Activated T-cell treated with anti-CD3 and anti-CD28 coated beads, Interleukin-2, amount 50 U/mL, for 24 hours (primary cell): ENCODE measurements at regions not wholly inside any gene's neighbourhood (a gene's known extent, or its start where the extent isn't known, plus 50 kb on each side); places are given as distances from the start of the nearest gene placed in this dataset.

Experiments
- DNase-seq: peaks from one replicate; pipeline ENCODE4 v3.0.0-alpha.2; 2020
- H3K27ac Mint-ChIP-seq: 2 replicates; pipeline ENCODE4 v1.8.0; 2020; ENCODE audit warnings: mild to moderate bottlenecking, mixed read lengths
- H3K27me3 Mint-ChIP-seq: 2 replicates; pipeline ENCODE4 v1.8.0; 2020; ENCODE audit warnings: mixed read lengths
- H3K36me3 Mint-ChIP-seq: 2 replicates; pipeline ENCODE4 v1.8.0; 2020; ENCODE audit warnings: low read depth, mixed read lengths
- H3K4me1 Mint-ChIP-seq: 2 replicates; pipeline ENCODE4 v1.8.0; 2020; ENCODE audit warnings: low read depth, mixed read lengths
- H3K4me3 Mint-ChIP-seq: 2 replicates; pipeline ENCODE4 v1.8.0; 2020; ENCODE audit warnings: mild to moderate bottlenecking, moderate library complexity, mixed read lengths
- H3K9me3 Mint-ChIP-seq: 2 replicates; pipeline ENCODE4 v1.8.0; 2020; ENCODE audit warnings: mixed read lengths

DNA sequence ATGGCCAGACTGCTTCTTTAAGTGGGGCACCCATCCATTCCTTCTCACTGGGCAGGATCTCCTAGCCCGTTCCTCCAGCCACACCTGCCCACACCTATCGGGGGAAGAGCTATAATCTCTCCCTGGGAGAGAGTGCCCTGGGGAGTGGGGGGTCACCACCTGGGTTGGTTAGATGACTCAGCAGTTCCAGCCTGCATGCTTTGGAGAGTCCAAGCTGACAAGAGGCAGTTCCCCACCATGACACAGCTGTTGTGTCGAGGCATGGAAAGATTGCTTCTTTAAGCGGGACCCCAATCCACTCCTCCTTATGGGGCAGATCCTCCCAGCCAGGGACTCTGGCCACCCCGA, 52.6 kb upstream of the PPFIA2 start:
- peaks cover 13% of the 10 kb centered on the region for H3K9me3 Mint-ChIP-seq
- DNase-seq, result no peak
- no peak overlapping the region for H3K4me3 Mint-ChIP-seq
- peaks cover 32% of the 10 kb centered on the region for H3K4me1 Mint-ChIP-seq
- no peak overlapping the region for H3K27ac Mint-ChIP-seq
- H3K27me3 Mint-ChIP-seq, result peaks cover 10% of the 10 kb centered on the region
- H3K36me3 Mint-ChIP-seq, result no peaks in the 10 kb centered on the region

DNA sequence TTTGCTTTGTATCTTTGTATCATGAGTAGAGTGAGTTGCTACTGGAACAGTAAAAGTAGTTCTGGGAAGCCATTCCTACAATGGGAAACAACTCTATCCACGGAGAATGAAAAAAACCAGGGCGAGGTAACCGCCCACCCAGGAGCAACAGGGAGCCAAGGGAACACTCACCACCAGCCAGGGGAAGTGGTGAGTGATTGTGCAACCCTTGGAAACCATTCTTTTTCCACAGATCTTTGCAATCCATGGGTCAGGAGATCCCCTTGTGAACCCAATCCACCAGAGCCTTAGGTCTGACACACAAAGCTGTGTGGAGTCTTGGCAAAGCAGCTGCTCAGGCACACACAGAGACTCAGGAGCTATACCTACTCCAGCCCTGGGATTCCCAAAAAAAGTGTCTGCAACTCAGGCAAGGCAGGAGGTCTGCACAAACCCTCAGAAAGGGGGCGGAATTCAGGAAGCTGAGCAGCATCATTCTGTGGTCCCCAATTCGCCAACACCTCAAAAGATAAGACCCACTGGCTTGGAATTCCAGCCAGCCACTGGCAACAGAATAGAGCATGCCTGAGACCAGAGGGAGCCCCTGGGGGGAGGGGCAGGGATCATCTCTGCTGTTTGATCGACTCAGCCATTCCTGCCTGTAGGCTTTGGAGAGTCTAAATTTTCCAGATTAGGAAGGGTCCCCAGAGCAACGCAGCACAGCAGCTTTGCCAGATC, 52.1 kb upstream of the PPFIA2 start:
- Mint-ChIP-seq H3K27ac (no peak overlapping the region), H3K27me3 (peaks cover 10% of the 10 kb centered on the region), H3K9me3 (peaks cover 13% of the 10 kb centered on the region), H3K36me3 (no peaks in the 10 kb centered on the region), H3K4me3 (no peak overlapping the region), H3K4me1 (peaks cover 34% of the 10 kb centered on the region)
- DNase-seq, result no peak

DNA sequence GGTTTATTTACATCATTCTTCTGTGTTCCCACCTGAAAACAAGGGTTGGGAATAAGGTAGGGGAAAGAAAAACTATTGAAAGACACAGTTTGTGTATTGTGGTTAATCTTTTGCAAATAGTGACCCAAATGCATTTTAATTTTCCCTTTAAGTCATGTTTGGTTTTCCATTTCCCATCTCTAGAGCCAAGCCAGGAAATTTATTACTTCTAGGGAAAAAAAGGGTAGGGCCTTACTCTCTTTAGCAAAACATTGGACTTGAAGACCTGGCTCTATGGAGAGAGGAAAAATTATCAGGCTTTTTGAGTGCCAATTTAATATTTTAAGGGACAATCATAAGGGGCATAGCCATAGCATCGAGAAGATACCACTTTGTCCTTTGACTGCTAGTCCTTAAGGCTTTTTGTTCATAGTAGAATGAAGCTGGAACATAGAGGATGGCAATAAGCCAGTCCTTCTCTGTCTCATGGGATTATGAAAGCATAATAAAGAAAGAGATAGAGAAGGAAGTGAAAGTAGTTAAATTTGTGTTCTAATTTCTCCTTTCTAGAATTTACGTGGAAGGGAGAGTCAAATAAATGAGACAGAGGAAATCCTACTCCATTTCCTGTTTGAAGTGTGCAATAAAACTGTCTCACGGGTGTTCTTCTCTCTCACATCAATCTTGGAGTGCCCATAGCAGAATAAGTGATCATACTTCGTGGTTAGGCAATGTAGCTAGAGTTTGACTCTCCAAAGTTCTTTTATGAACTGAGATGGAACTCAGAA, 50.9 kb upstream of the PPFIA2 start:
- Mint-ChIP-seq H3K27ac (peak overlapping the region; percentile 85), H3K36me3 (no peaks in the 10 kb centered on the region), H3K4me1 (peaks cover 31% of the 10 kb centered on the region), H3K27me3 (peaks cover 10% of the 10 kb centered on the region), H3K4me3 (no peak overlapping the region), H3K9me3 (peaks cover 6% of the 10 kb centered on the region)
- DNase-seq, result no peak

DNA sequence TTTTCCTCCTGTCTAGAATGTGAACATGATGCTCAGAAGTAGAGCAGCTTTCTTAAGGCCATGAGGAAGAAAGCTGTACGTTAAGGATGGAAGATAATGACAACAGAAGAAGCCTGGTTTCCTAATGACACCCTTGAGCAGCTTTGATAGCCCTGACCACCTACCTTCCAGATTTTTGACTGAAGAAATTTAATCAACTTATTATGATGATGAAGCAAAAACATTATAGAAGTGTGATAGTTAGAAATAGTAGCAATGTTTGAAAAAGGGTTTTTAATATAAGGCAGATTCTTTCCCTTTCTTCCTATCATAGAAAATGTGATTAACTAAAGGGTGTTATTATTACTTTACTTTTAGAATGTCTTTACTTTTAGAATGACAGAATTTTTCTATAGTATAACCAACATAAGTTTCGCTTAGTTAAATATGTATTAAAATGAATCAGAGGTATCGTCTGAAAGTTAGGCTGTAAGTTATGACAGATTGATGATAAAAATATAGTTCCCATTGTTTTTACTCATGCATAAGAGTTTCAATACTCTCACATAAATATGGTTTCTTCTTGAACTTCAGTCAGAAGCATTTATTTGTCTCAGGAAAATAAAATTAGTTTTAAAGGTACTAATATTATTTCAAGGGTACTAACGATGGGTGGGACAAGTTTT, 50.1 kb upstream of the PPFIA2 start:
- no peaks in the 10 kb centered on the region for H3K36me3 Mint-ChIP-seq
- DNase-seq, result no peak
- H3K4me1 Mint-ChIP-seq, result peaks cover 28% of the 10 kb centered on the region
- H3K27me3 Mint-ChIP-seq, result peaks cover 10% of the 10 kb centered on the region
- peaks cover 6% of the 10 kb centered on the region for H3K9me3 Mint-ChIP-seq
- no peak overlapping the region for H3K4me3 Mint-ChIP-seq
- peak overlapping the region; percentile 85 for H3K27ac Mint-ChIP-seq
